Urothelium cell line (cell line): ENCODE measurements at regions not wholly inside any gene's neighbourhood (a gene's known extent, or its start where the extent isn't known, plus 50 kb on each side); places are given as distances from the start of the nearest gene placed in this dataset.
"Not testable (repeated sequence)": the region's sequence is repeated elsewhere in the genome, so short reads cannot be mapped to it uniquely, and the experiment has no call there.

Experiments used
- DNase-seq: peaks from one replicate; pipeline ENCODE4 v3.0.0; 2011; ENCODE audit warnings: low spot score, mixed read lengths
- FAIRE-seq: peaks from 2 replicates; lab custom pipeline; 2011; peaks lifted over from hg19 to GRCh38; lab: Jason Lieb, UNC

GRCh38 chr6:169145496-169145895 lies 108.2 kb downstream of the THBS2 start:
- FAIRE-seq (no peak), DNase-seq (no peak)

- DNase-seq (no peak), FAIRE-seq (no peak)
These were observed 109.3 kb downstream of the THBS2 start for GRCh38 chr6:169144356-169144755.

- FAIRE-seq (no peak), DNase-seq (no peak)
These were observed 111.2 kb downstream of the THBS2 start for GRCh38 chr6:169142538-169142844.

GRCh38 chr6:169141671-169142537 lies 111.7 kb downstream of the THBS2 start:
- DNase-seq (no peak), FAIRE-seq (no peak)

- FAIRE-seq (no peak), DNase-seq (no peak)
These were observed 112.6 kb downstream of the THBS2 start for GRCh38 chr6:169140986-169141495.

GRCh38 chr6:169139179-169139971 lies 114.3 kb downstream of the THBS2 start:
- DNase-seq (no peak), FAIRE-seq (no peak)

- FAIRE-seq (no peak), DNase-seq (peak; percentile 30)
These were observed 121.2 kb downstream of the THBS2 start for GRCh38 chr6:169132352-169132940.

GRCh38 chr6:169131390-169131789 lies 122.3 kb downstream of the THBS2 start:
- FAIRE-seq (no peak), DNase-seq (no peak)

- FAIRE-seq (no peak), DNase-seq (no peak)
These were observed 123.5 kb downstream of the THBS2 start for GRCh38 chr6:169130113-169130512.

- DNase-seq (no peak), FAIRE-seq (no peak)
These were observed 132.6 kb downstream of the THBS2 start for GRCh38 chr6:169121013-169121412.

GRCh38 chr6:169119669-169120068 lies 134.0 kb downstream of the THBS2 start:
- FAIRE-seq (no peak), DNase-seq (no peak)

- FAIRE-seq (no peak), DNase-seq (no peak)
These were observed 135.3 kb downstream of the THBS2 start for GRCh38 chr6:169118346-169118830.

- no peak for DNase-seq
- FAIRE-seq = no peak
These were observed 136.0 kb downstream of the THBS2 start for GRCh38 chr6:169117663-169118062.

GRCh38 chr6:169115632-169116031 lies 138.0 kb downstream of the THBS2 start:
- FAIRE-seq = no peak
- DNase-seq = no peak

- FAIRE-seq, DNase-seq: not testable (repeated sequence)
These were observed 139.0 kb downstream of the THBS2 start for GRCh38 chr6:169114632-169115031.

- DNase-seq (no peak), FAIRE-seq (no peak)
These were observed 140.9 kb downstream of the THBS2 start for GRCh38 chr6:169112483-169113320.

GRCh38 chr6:169111203-169111602 lies 142.4 kb downstream of the THBS2 start:
- FAIRE-seq = no peak
- no peak for DNase-seq

- FAIRE-seq (no peak), DNase-seq (no peak)
These were observed 144.0 kb downstream of the THBS2 start for GRCh38 chr6:169109411-169110220.

- DNase-seq (no peak), FAIRE-seq (no peak)
These were observed 144.9 kb downstream of the THBS2 start for GRCh38 chr6:169108753-169109152.

GRCh38 chr6:169106176-169106575 lies 147.5 kb downstream of the THBS2 start:
- peak; percentile 16 for DNase-seq
- no peak for FAIRE-seq
